ENCODE measurements at regions not wholly inside any gene's neighbourhood (a gene's known extent, or its start where the extent isn't known, plus 50 kb on each side); places are given as distances from the start of the nearest gene placed in this dataset.

DNA sequence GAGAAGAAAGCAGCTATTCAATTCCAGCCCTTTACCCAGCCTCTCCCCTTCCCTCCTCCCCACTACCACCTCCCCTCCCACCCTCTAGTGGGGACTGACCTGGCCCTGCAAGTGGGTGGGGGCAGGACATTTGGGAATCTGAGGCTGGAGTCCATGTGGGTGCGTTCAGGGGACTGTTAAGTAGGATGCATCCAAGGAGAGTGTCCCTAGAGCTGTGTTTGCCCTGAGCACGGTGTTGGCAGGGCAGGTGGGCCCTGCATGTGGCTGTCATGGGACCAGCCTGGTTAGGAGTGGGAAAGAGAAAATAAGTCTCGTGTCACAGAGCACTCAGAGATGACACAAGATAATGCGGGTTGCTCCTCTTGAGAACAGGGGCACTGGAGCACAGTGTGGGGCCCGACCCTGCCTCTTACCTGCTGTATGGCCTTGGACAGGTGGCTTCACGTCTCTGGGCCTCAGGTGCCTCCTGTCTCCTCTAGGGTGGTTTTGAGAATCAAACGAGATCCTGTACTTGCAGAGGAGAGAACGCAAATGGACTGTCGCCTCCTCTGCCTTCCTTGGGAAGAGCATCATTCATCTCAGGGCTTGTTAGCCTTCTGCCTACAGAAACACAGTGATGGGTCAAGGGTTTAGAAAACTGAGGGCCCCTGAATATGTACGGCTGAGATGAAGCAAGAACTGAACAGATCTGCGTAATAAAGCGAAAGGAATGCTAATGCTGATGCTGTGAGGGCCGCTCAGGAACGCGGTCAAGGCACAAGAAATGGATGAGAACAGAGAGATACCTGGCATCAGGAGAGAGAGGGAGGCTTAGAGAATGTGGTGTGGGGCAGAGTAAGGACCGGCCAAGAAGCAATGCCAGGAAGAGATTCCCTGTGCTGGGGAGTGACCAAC is 187.7 kb upstream of the HAAO start:
- DNase-seq (ENCODE audit: low read depth, low spot score) (no peak), FAIRE-seq (no peak)
- Histone ChIP-seq H3K27ac (ENCODE audit: control insufficient read depth, insufficient read depth, low read length) (no peak overlapping the region), H3K79me2 (ENCODE audit: control insufficient read depth, insufficient read depth, low read length) (no peaks in the 10 kb centered on the region), H2AFZ (ENCODE audit: control insufficient read depth, low read length) (no peak overlapping the region), H4K20me1 (ENCODE audit: control insufficient read depth, extremely low read depth, insufficient read depth, low read length) (no peaks in the 10 kb centered on the region), H3K36me3 (ENCODE audit: control insufficient read depth in 2 of 2, extremely low read depth in 1 of 2, insufficient read depth in 2 of 2, low read length in 2 of 2) (no peaks in the 10 kb centered on the region), H3K4me2 (ENCODE audit: control insufficient read depth, extremely low read depth, insufficient read depth, low read depth, low read length) (no peak overlapping the region), H3K4me1 (ENCODE audit: control insufficient read depth, extremely low read depth, insufficient read depth, low read length) (peaks cover 11% of the 10 kb centered on the region), H3K9me1 (ENCODE audit: control insufficient read depth, extremely low read depth, insufficient read depth, low read length) (no peaks in the 10 kb centered on the region), H3K9ac (ENCODE audit: control insufficient read depth, extremely low read depth, insufficient read depth, low read length) (no peak overlapping the region), H3K4me3 (ENCODE audit: control insufficient read depth in 2 of 3, extremely low read depth in 1 of 3, insufficient read depth in 2 of 3, low read depth in 1 of 3, low read length in 3 of 3) (no peak overlapping the region), H3K9me3 (ENCODE audit: control insufficient read depth, low read depth, low read length) (no peaks in the 10 kb centered on the region), H3K27me3 (ENCODE audit: control insufficient read depth, extremely low read depth, insufficient read depth, low read length) (no peaks in the 10 kb centered on the region)
- no peak for TF ChIP-seq EZH2 (IDR thresholded peaks at IDR 0.05; ENCODE audit: low read length)
- TF ChIP-seq, protein P1, sequence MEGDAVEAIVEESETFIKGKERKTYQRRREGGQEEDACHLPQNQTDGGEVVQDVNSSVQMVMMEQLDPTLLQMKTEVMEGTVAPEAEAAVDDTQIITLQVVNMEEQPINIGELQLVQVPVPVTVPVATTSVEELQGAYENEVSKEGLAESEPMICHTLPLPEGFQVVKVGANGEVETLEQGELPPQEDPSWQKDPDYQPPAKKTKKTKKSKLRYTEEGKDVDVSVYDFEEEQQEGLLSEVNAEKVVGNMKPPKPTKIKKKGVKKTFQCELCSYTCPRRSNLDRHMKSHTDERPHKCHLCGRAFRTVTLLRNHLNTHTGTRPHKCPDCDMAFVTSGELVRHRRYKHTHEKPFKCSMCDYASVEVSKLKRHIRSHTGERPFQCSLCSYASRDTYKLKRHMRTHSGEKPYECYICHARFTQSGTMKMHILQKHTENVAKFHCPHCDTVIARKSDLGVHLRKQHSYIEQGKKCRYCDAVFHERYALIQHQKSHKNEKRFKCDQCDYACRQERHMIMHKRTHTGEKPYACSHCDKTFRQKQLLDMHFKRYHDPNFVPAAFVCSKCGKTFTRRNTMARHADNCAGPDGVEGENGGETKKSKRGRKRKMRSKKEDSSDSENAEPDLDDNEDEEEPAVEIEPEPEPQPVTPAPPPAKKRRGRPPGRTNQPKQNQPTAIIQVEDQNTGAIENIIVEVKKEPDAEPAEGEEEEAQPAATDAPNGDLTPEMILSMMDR (optimal IDR thresholded peaks at IDR 0.05 in 1 of 3, IDR thresholded peaks at IDR 0.05 in 1 of 3, conservative IDR thresholded peaks at IDR 0.05 in 1 of 3; ENCODE audit: extremely low read depth in 1 of 3, insufficient read depth in 2 of 3, low read length in 3 of 3) = no peak
- dilution Hi-C loops (cut with MboI; ENCODE audit: extremely low pct_ligation_motif_present, low sequenced_read_pairs) = no loop called here

DNA sequence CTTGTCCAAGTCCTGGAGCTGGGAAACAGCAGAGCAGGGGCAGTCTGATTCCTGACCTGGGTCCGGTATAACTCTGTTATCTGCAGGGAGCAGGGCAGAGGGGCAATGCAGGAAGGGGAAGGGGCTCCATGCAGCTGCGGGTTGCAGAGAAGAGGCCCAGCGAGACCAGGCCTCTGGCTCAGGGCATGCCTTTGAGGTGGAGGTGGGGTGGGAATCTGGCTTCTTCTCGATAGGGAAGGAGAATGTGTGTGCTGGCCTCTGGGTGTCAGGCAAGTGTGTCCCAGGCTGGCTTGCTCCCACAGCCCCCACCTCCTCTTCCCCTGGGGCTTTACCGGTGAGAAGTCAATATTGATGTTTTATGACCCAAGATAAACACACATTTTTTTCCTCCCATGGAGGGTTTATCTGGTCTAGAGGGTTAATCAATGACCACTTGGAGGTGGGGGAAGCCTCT is 187.1 kb upstream of the HAAO start:
- Histone ChIP-seq H3K9me3 (ENCODE audit: control insufficient read depth, low read depth, low read length) (no peaks in the 10 kb centered on the region), H2AFZ (ENCODE audit: control insufficient read depth, low read length) (no peak overlapping the region), H3K4me1 (ENCODE audit: control insufficient read depth, extremely low read depth, insufficient read depth, low read length) (peaks cover 17% of the 10 kb centered on the region), H3K4me2 (ENCODE audit: control insufficient read depth, extremely low read depth, insufficient read depth, low read depth, low read length) (no peak overlapping the region), H3K79me2 (ENCODE audit: control insufficient read depth, insufficient read depth, low read length) (no peaks in the 10 kb centered on the region), H3K27ac (ENCODE audit: control insufficient read depth, insufficient read depth, low read length) (no peak overlapping the region), H3K27me3 (ENCODE audit: control insufficient read depth, extremely low read depth, insufficient read depth, low read length) (no peaks in the 10 kb centered on the region), H3K9ac (ENCODE audit: control insufficient read depth, extremely low read depth, insufficient read depth, low read length) (no peak overlapping the region), H3K4me3 (ENCODE audit: control insufficient read depth in 2 of 3, extremely low read depth in 1 of 3, insufficient read depth in 2 of 3, low read depth in 1 of 3, low read length in 3 of 3) (no peak overlapping the region), H3K9me1 (ENCODE audit: control insufficient read depth, extremely low read depth, insufficient read depth, low read length) (no peaks in the 10 kb centered on the region), H4K20me1 (ENCODE audit: control insufficient read depth, extremely low read depth, insufficient read depth, low read length) (no peaks in the 10 kb centered on the region), H3K36me3 (ENCODE audit: control insufficient read depth in 2 of 2, extremely low read depth in 1 of 2, insufficient read depth in 2 of 2, low read length in 2 of 2) (no peaks in the 10 kb centered on the region)
- DNase-seq (ENCODE audit: low read depth, low spot score) (no peak), FAIRE-seq (no peak)
- dilution Hi-C loops (cut with MboI; ENCODE audit: extremely low pct_ligation_motif_present, low sequenced_read_pairs) = no loop called here
- no peak for TF ChIP-seq EZH2 (IDR thresholded peaks at IDR 0.05; ENCODE audit: low read length)
- TF ChIP-seq, protein P1 (optimal IDR thresholded peaks at IDR 0.05 in 1 of 3, IDR thresholded peaks at IDR 0.05 in 1 of 3, conservative IDR thresholded peaks at IDR 0.05 in 1 of 3; ENCODE audit: extremely low read depth in 1 of 3, insufficient read depth in 2 of 3, low read length in 3 of 3) = no peak

Measured in keratinocyte (primary cell).